NCI-H748 (cell line): ENCODE measurements at regions not wholly inside any gene's neighbourhood (a gene's known extent, or its start where the extent isn't known, plus 50 kb on each side); places are given as distances from the start of the nearest gene placed in this dataset.
"Not testable (repeated sequence)": the region's sequence is repeated elsewhere in the genome, so short reads cannot be mapped to it uniquely, and the experiment has no call there.

Experiments
- DNase-seq: peaks from one replicate; lab custom pipeline; 2025; ENCODE audit not compliant: unreplicated experiment; lab: John Stamatoyannopoulos, UW

DNA sequence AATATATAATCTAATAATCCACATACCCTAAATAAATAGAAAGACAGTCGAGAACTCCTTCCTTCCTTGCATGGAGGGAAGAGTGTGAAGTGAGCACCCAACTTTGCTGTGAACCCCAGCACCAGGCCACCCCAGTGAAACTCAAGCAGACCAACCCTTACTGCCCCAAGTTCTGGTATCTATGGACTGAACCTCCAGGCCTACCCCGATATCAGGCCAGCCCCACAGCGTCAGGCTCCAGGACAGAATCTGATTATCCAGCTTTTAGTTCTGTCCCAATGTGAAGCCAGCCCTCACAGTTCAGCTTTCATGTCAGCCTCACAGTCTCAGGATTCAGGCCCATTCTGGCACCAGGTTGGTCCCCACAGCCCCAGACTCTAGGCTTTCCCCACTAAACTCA lies 1617.2 kb upstream of the AGA start:
- no peak for DNase-seq

DNA sequence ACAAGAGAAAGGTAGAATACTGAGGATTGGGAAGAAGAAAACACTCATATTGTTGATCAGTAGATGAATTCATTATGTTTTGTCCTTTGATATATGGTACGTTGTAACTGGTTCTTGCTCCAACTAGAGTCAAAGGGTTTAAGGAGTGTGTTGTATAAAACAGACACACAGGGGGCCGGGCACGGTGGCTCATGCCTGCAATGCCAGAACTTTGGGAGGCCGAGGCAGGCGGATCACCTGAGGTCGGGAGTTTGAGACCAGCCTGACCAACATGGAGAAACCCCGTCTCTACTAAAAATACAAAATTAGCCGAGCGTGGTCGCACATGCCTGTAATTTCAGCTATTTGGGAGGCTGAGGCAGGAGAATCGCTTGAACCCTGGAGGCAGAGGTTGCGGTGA lies 1624.0 kb upstream of the AGA start:
- DNase-seq = not testable (repeated sequence)

DNA sequence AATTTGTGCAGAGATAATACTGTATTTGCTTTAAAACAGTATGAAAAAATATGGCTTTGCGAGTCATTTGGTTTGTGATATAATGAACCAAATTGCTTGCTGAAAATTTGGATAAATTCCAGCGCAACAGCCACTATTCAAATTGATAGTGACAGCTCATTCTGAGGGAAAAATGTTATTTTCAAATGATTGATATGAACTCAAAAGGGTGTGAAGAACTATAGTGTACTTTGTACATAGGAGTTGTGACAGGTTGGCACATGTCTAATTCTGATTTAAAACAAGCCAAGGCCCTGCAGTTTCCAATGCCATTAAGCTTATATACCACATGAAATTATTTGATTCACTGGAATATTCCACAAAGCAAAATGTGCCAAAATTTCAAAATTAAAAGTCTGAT lies 1628.9 kb upstream of the AGA start:
- no peak for DNase-seq

DNA sequence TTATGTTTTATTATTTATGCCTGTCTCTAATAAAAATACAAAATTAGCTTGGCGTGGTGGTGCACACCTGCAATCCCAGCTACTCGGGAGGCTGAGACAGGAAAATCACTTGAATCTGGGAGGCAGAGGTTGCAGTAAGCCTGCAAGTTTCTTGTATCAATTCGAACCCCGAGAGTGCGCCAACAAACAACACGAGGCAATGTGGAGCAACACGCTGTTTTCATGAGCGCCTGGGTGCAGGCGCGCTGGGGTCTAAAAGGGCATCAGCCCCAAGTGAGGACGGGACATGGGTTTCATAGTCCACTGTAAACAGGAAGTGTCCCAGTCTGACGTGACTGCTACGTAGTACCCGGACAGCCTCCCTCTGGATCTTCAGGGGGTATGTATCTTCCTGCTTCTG lies 1634.6 kb upstream of the AGA start:
- DNase-seq = no peak

DNA sequence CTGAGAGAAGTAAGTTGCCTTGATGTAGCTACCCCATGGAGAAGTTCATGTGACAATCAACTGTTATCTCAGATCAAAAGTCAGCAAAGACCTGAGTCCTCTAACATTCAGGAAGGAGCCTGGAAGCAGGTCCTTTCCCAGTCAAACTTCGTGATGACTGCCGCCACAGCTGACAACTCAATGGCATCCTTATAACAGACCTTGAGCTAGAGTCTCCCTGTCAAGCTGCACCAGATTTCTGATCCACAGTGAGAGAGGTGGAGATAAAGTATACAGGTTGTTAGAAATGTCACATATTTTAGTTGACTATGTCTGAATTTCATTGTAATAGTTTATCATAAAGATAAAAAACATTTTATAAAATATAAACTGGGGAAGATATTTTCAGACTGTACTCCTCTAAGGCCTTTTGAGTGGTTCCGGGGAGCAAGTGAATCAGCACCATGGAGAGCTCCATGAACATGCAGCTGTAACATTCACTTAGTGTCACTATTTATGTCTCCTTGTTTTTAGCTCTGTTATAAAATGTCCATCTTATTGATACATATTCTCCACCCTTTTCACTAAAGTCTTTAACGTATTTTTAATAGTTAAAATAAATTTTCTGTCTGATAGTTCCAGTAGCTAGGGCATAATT lies 1653.5 kb upstream of the AGA start:
- no peak for DNase-seq

DNA sequence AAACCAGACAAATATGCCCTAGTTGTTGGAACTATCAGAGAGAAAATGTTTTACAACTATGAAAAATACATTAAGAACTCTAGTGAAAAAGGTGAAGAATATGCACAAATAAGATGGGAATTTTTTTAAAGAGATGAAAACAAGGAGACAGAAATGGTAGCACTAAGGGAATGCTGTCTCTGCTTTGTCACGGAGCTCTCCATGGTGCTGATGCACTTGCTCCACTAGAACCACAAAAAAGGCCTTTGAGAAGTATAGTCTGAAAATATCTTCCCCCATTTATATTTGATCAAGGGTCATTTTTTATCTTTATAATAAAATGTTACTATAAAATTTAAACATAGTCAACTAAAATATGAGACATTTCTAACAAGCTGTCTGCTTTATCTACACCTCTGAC lies 1655.5 kb upstream of the AGA start:
- DNase-seq = no peak

DNA sequence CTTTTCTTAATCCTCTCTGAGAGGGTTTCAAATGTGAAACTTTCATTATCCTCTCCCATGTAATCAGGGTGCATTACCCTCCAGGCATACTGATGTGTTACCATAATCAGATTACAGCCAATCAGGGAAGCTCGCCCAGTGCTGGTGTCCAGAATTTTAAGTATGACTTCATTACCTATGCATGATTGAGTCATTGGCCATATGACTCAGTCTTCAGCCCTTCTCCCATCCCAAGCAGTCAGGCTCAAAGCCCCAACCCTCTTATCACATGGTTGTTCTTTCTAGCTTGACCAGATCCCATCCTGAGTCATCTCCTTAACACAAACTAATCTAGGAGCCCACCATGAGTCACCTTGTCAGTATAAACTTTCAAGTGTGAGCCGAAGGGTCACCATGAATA lies 1668.1 kb upstream of the AGA start:
- DNase-seq = no peak

DNA sequence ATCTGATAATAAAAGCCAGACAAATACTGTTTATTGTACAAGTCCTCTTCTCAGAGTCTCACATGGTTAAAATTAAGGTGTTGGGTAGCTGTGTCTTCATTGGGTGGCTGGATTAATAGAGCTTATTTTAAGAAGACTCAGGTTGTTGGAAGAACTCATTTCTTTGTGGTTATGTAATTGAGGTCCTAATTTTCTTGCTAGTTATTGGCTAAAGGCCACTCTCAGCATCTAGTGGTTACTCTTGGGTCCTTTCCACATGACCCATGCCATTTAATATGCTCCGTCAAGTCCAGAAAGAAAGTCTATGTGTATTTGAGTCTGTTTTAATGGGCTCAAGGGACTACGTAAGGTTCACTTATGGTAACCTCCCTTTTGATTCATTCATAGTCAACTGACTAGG lies 1668.6 kb upstream of the AGA start:
- DNase-seq = no peak

DNA sequence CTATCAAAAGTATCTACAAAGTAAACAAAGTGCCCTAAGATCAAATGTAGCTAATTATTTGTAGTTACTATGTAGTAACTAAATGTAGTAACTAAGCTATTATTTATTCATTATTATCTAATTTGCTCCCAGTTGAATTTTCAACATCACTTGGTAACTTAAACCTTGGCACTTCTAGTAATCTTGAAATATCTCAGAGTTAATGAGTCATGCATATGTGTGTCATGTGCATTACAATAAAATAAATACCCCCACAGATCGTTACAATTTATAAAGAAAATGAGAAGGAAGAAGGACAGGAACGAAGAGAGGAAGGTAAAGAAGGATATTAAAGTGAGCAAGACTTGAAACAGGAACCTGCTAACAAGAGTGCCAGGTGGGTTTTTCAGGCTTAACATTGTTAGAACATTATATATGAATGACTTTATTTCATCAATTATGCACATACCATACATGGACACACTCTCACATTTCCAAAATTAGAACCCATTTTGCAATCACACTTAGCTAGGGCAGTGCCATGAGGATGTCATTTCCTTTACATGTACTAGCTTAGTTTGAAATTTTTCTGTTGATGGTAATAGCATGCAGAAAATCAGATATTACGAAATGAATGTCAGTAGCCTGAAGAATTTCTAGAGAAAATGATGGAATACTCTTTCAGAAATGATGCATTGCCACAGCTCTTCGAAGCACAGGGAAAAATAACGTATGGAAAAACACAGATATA lies 1670.4 kb upstream of the AGA start:
- no peak for DNase-seq

DNA sequence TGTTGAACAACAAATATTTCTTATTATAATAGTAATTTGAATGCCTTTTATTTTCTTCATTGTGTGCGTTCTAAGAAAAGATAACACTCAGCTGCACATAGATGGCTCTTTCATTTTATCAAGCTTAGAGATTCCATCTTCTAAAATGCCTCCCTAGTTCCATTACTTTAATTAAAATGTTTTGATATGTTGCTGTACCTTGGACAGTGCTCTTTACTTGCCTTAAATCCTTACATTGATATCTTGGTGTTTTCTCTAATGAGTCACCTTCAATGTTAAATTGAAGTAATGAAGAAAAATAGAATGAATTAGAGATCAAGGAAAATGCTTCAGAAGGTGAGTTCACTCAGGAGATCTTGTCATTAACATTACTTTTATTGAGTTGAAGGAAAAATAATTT lies 1672.4 kb upstream of the AGA start:
- DNase-seq = no peak

DNA sequence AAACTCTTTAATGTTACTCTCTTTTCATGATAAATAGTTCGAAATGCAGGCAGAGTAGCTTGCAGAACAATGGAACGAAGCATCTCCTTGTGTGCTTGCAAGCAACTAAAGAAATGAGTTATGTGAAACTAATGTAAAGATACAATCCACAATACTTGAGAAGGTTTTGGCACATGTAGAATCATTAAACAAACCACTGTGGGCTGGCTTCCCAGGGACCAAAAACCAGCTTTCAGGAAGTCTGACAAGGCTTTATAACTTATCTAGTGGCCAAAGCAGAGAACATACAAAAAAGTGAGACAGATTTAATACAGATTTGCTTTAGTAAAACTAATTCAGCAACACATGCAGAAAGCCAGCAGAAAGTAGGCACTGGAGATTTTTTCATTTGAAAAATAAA lies 1673.8 kb upstream of the AGA start:
- no peak for DNase-seq

DNA sequence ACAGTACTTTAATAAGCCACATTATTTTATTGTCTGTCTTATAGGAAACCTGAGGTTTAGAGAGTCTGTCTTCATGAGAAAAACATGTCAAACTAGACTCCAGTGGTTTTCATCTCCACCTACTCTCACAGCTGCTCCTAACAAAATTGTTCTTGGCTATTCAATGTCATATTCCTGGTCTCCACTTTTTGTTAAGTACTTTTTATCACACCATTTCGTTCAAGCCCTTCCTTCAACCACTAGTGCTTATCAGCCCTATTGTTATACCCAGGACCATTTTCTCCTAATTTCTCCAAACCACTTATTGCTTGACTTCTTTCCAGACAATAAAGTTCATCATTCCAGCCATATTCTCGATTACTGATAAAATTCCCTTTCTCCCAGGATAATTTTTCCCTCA lies 1674.3 kb upstream of the AGA start:
- DNase-seq = no peak

DNA sequence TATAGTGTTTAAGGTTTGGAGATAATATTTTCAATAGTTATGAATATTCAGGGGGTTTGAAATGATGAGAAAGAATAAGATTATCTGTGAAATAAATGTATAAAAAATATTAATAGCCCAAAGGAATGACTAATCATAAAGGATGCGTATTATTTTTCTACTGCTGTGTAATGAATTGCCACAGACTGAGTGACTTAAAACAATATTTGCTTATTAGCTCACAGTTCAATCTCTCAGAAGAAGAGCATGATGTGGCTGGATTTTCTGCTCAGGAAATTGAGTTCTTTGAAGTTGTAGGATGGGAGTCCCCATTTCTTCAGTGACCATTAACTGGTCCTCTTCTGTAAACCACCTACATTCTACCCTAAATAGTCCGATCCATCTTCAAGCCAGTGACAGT lies 1680.8 kb upstream of the AGA start:
- no peak for DNase-seq

DNA sequence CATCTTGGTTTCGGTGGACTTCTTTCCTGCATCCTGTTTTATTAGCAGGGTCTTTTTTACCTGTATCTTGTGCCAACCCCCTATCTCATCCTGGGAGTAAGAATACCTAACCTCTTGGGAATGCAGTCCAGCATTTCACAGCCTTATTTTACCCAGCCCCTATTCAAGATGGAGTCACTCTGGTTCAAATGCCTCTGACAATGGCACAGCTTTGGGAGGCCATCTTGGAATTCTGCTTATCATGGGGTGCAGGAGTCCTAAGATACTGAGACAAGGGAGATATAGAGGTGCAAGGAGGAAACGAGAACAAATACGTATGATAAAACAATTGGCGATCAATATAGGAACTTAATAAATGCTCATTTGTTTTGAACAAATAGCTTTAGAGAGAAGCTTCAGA lies 1682.2 kb upstream of the AGA start:
- DNase-seq = no peak

DNA sequence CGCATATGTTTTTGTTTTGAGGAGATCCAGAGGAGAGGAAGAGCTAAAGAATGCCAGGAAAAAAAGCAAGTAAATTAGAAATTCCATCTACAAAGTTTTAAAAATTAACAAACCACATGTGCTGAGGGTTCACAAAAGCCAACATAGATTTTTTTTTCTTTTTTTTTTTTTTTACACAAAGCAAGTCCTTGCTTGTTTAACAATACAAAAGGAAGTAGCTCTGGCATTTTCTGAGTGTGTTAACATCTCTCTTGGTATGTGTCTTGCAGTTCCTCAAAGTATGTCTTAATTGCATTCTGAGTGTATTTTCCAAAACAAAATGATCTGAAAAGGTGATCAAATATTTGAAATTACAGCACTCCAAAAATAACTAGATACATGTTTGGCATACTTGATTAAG lies 1682.7 kb upstream of the AGA start:
- no peak for DNase-seq

DNA sequence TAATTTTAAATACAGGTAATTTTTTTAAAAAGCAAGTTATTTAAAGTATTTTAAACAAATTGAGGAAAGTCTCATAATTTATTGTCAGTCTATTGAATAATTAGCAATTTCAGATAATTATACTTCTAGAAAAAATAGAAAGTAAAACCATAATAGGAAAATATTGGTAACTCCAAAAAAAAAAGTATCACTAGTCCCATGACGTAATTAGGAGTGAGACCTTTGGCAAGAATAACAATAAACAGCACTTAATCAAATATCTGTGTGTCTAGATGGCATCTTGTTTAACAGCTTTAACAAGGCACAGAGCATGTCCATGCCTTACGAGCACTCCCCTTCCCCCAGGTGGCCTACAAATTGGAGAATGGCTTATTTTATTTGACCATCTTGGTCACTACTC lies 1683.6 kb upstream of the AGA start:
- no peak for DNase-seq

DNA sequence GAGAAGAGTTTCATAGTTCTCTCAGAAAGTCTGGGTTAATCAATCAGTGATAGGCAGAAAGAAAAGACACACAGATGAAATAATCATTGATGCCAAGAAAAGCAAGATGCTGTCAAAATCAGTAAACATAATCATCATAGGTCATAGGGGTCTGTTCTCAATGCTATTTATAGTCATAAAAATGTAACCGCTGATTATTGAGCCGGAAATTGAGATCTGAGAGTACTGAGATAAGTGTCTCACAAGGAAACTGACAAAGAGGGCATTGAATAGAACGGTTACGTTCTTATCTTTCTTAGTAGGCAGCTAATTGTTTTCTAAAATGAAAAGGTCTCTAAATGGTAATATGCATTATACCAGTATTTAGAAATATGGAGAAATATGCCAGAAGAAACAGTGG lies 1686.1 kb upstream of the AGA start:
- DNase-seq = no peak

DNA sequence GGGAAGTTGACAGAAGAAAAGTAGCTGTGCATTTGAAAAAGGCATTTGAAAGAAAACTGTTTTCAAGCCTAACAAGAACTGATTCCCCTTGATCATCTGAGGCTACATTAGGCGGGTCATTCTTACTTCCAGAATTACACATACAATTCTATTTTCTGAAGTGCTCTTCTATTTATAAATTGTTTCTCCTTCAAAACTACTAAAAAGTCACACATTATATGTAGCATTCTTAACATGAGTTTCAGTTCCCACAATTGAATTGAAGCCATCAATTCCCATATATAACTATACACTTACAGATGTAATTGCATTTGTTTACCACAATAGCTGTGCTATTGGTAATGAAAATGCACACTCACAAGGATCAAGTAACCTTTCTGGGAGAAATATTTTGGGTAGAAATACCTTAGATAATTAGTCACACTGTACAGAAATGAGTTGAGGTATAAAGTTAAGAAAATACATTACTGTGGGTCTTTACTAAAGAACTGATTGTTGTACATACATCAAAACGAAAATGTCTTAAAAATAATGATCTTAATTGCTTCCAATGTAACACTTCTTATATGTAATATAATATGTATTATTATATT lies 1688.0 kb upstream of the AGA start:
- DNase-seq = no peak

DNA sequence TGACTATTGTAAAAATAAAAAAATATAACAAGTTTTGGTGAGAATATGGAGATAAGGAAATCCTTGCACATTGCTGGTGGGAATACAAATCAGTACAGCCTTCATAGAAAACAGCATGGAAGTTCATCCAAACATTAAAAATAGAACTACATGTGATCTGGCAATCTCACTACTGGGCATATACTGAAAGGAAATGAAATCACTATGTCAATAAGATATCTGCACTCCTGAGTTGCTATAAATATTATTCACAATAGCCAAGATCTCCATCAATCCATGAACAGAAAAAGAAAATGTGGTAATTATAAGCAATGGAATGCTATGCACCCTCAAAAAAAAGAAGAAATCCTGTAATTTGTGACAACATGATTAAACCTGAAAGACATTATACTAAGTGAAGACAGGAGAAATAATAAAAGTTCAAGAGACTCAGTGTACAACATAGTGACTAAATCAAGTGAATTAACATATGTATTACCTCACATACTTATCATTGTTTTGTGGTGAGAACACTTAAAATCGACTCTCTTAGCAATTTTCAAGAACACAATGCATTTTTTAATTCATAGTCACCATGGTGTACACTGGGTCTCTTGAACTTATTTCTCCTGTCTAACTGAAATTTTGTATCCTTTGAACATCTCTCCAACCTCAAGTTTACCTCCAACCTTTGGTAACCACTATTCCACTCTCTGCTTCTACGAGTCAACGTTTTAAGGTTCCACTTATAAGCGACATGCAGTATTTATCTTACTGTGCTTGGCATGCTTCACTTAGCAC lies 1703.7 kb upstream of the AGA start:
- DNase-seq = no peak

DNA sequence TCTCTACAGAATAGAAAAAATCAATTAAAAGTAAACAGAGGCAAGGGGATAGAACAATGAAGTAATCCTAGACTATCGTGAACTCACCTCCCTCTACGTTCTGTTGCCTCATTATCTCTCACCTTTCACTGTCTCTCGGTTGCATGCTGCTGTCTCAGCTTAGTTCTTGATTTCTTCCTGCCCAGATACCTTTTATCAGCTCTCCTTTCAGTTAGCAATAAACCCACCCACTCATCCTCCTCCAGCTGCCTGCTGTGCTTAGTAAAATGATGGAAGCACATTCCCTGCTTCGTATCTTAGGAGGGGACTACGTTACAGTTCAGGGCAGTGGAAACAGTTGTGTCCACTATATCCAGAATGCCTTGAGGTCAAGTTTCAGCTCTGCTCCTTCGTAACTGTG lies 1709.5 kb upstream of the AGA start:
- no peak for DNase-seq

DNA sequence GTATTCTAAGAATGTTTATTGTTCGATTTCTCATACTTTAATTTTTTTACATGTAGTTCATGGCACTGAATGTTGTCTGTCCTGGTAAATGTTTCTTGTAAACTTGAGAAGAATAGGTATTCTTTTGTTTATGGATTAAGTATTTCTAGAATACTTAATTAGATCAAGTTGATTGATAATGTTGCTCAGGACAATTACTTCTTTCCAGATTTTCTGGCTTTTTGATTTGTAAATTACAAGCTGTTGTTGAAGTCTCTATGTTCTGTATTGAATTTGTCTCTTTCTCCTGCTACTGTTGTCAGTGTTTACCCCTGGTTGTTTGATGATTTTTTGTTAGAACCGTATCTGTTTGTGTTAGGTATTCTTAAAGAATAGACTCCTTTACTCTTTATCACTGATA lies 1720.9 kb upstream of the AGA start:
- no peak for DNase-seq
